NCI-H2227 (cell line): ENCODE measurements at regions not wholly inside any gene's neighbourhood (a gene's known extent, or its start where the extent isn't known, plus 50 kb on each side); places are given as distances from the start of the nearest gene placed in this dataset.

ENCODE experiments used
- DNase-seq: peaks from one replicate; lab custom pipeline; 2025; ENCODE audit not compliant: unreplicated experiment; lab: John Stamatoyannopoulos, UW

- DNase-seq: peak; percentile 65
These were observed 161.0 kb downstream of the SPATA31D1 start for GRCh38 chr9:82149501-82149946.

GRCh38 chr9:82152181-82152580 is 163.6 kb downstream of the SPATA31D1 start:
- no peak for DNase-seq

- no peak for DNase-seq
These were observed 164.5 kb downstream of the SPATA31D1 start for GRCh38 chr9:82153032-82153431.

DNA sequence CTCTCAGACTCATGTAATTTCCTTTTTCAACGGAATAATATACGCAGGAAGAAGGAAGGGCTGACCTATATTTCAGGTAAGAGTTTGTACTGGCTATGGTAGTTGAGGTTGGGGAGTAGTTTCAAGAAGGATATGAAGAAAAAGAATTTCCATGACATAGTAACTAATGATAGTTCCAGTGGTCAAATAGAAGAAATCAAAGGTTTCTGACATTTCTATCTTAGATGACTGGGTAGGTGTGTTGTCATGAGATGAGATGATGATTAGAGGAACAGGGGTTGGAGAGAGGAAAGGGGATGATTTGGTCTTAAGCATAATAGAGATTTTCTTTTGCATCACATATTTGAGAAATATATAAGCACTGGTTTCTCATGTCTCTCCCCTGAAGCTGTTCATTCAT is 166.0 kb downstream of the SPATA31D1 start:
- DNase-seq: no peak

GRCh38 chr9:82161876-82162275 is 173.3 kb downstream of the SPATA31D1 start:
- DNase-seq: no peak

GRCh38 chr9:82164159-82164558 is 175.6 kb downstream of the SPATA31D1 start:
- no peak for DNase-seq

- no peak for DNase-seq
These were observed 178.7 kb downstream of the SPATA31D1 start for GRCh38 chr9:82167296-82167695.

- no peak for DNase-seq
These were observed 180.0 kb downstream of the SPATA31D1 start for GRCh38 chr9:82168585-82168984.

- DNase-seq: no peak
These were observed 182.3 kb downstream of the SPATA31D1 start for GRCh38 chr9:82170866-82171265.

GRCh38 chr9:82171271-82171670 is 182.7 kb downstream of the SPATA31D1 start:
- no peak for DNase-seq

DNA sequence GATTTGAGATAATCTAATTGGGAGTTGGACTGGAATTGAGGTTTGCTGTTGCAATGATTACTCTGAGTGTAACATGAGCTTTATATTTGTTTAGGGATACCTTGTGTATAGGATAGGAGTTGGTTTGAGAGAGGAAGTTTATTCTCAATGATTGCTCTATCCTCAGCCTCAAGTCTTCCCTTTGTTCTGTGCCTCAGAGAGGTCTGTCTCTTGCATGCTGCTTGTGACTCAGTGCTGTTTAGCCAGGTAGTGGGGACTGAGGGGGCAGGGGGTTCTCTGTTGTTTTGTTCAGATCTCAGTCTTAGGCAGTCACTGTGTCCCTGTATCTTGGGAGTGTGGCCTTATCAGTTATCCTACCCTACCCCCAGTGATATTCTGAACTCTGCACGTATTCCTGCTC is 192.1 kb downstream of the SPATA31D1 start:
- DNase-seq: no peak

GRCh38 chr9:82183181-82183860 is 194.7 kb downstream of the SPATA31D1 start:
- no peak for DNase-seq

DNA sequence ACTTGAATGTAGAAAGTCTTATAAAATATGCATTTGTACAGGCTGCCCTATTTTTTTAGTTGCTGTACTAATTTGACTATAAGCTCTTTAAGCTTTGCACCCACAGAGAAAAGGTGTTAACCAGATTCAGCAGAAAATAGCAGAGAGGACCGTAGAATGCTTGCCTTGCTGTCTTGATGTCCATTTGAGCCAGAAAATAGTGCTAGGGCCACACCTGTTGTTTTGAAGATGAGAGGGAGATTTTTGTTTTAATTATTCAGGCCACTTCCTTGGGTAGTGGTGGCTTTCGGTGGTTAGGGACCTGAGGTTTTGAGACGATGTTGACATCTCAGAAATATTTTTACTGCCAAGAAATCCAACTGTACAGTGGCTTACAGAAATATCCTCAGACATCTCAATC is 196.0 kb downstream of the SPATA31D1 start:
- DNase-seq: no peak

DNA sequence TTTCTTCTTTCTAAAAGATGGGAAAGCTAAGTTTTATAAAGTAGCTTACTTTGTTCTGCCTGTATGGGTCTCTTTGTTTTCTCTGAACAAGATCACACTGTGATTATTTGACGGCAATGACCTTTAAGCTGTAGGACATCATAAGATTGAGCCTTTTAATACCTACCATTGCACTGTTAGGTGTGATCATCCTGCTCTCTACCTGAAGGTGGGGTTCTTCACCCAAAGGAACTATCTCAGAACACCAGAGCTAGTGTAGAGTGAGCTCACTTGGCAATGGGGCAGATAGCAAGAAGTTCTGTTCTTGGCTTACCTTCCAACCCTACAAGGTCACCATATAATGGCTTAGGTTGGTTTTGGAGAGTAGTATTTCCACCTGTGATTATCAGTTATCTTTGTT is 200.2 kb downstream of the SPATA31D1 start:
- DNase-seq: no peak

GRCh38 chr9:82191082-82191770 is 202.7 kb downstream of the SPATA31D1 start:
- no peak for DNase-seq

GRCh38 chr9:82192211-82192610 is 203.6 kb downstream of the SPATA31D1 start:
- no peak for DNase-seq

DNA sequence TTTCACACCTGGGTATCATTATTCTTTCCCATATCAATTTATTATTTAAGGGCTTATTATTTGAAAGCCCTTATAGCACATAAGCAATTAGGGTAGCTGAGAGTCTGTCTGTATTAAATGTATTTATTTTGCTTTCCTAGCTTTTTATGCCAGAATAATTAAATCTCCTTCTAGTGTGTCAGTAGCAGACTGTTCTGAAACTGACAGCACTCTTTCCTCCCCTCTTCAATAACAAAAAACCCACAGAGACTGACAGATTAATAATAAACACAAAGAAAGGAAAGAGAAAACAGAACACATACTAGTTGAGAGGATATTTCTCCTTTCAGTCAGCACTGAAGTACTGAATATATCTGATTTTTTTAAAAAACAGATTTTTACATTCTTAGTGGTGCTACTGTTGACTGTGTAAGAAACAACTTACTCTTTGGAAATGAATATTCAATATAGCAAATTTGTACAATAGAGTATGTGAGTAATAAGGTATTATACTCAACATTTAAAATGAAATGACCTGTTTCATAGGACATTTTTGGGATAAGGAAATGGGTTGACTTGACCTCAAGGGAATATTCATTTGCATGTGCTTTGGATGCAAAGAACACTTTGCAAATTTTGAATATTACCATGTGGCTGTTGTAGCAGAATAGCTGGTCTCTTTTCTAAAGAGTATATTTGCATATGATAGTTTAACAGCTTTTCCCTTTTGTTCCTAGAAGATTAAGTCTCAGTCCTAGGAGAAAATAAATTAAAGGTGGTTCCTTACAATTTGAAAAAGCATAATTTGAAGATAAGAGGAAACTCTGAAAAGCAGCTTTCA is 208.3 kb downstream of the SPATA31D1 start:
- DNase-seq: no peak

DNA sequence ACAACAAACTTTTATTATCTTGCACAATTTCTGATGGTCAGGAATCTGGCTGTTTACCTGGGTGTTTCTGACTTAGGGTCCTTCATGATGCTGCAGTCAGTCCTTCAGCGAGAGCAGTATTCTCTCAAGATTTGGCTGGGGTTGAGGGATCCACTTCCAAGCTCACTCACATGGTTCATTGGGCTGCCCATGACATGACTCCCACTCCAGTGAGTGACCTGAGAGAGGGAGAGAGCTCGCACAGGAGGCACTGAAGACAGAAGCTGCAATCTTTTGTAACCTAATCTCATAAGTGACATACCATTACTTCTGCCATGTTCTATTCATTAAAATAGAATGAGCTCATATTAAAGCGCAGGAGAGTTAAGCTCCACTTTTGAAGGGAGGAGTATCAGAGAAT is 212.6 kb downstream of the SPATA31D1 start:
- DNase-seq: no peak

- no peak for DNase-seq
These were observed 214.2 kb downstream of the SPATA31D1 start for GRCh38 chr9:82202808-82203207.

DNA sequence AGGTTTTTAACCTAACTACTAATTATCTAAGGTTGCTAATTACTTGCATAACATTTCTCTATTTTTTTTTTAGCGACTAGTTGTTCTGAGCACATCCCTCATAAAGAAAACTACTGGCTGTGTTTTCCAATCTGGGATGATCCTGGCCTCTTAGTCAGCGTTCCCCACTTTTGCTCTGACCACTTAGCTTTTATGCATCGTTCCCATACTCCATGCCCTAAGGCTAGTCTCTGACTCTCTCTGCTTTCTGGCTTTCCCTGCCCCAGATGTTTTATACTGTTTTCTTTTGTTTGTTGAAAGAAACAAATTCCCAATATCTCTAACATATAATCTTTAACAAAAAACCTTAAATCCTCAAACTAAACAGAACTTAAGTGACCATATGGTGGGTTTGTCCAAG is 217.9 kb downstream of the SPATA31D1 start:
- peak; percentile 18 for DNase-seq

DNA sequence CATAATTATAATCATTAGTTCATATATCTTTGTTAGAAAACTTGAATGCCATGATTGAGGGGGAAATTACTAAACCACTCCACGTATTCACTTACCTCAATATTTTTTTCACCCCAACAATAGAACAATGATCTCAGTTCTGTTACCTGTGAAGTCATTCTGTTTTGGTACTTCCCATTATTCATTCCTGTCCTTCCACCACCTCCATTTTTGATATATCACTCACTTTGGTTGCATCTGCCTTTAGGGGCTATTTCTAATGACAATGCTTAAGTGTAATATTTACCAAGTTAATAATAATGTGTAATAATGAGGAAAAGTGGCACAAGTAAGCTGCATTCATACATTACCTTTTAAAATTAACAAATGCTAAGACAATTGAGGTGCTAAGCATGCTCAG is 218.4 kb downstream of the SPATA31D1 start:
- DNase-seq: no peak
